IMR-90 (cell line): ENCODE measurements at regions not wholly inside any gene's neighbourhood (a gene's known extent, or its start where the extent isn't known, plus 50 kb on each side); places are given as distances from the start of the nearest gene placed in this dataset.
A peak's percentile ranks its signal among the peaks of the same experiment; 100 is the strongest.

ENCODE experiments used
- ATAC-seq: fragments of 200-7000 bp; cut with Tn5 transposase; 2 replicates; pipeline ENCODE4 v1.9.1; 2020; ENCODE audit warnings: low read depth, mild to moderate bottlenecking, moderate library complexity
- BruUV-seq: library from RNA; stranded (reverse); fragments of 400-500 nt; replicated peaks from 2 replicates; lab custom pipeline; 2021; lab: Mats Ljungman, UMichigan
- CTCF ChIA-PET: fragments of 300-600 bp; formaldehyde crosslinking; extraction: SDS; loops from one replicate; lab custom pipeline; 2021; ENCODE audit warnings: antibody characterized with exemption; lab: Yijun Ruan, JAX
- POLR2A ChIA-PET: fragments of 300-600 bp; sonication (Branson Sonifier 250); formaldehyde crosslinking; loops from one replicate; lab custom pipeline; 2022; ENCODE audit warnings: antibody characterized with exemption; ENCODE audit not compliant: unreplicated experiment; lab: Charles Lee
- DNase-seq: peaks from one replicate; pipeline ENCODE4 v3.0.0; 2013
- H2AFZ ChIP-seq: replicated peaks from 2 replicates; pipeline ENCODE3; 2013; ENCODE audit warnings: low read length, mild to moderate bottlenecking; ENCODE audit not compliant: poor library complexity
- H2AK5ac ChIP-seq: 2 replicates; pipeline ENCODE4 v1.6.1; 2013; ENCODE audit warnings: low read depth, low read length, inconsistent platforms
- H2AK9ac ChIP-seq: replicated peaks from 2 replicates; pipeline ENCODE3; 2013; ENCODE audit warnings: mild to moderate bottlenecking, low read depth, low read length, moderate library complexity; ENCODE audit not compliant: poor library complexity
- H2BK120ac ChIP-seq: 2 replicates; pipeline ENCODE4 v1.6.1; 2013; ENCODE audit warnings: low read depth, low read length, inconsistent platforms
- H2BK15ac ChIP-seq: 3 replicates; pipeline ENCODE4 v1.6.1; 2013; ENCODE audit warnings: low read depth, low read length, inconsistent platforms
- H2BK20ac ChIP-seq: 2 replicates; pipeline ENCODE4 v1.6.1; 2013; ENCODE audit warnings: low read depth, mild to moderate bottlenecking, inconsistent platforms, low read length, moderate library complexity
- H2BK5ac ChIP-seq: 2 replicates; pipeline ENCODE4 v1.6.1; 2013; ENCODE audit warnings: mild to moderate bottlenecking, low read depth, low read length, inconsistent platforms; ENCODE audit not compliant: poor library complexity, severe bottlenecking
- H3K14ac ChIP-seq: replicated peaks from 2 replicates; pipeline ENCODE4 v1.6.1; 2013; ENCODE audit warnings: low read depth, low read length, inconsistent platforms
- H3K18ac ChIP-seq: 2 replicates; pipeline ENCODE4 v1.6.1; 2013; ENCODE audit warnings: low read depth, low read length, control low read depth
- H3K23ac ChIP-seq: 2 replicates; pipeline ENCODE4 v1.6.1; 2013; ENCODE audit warnings: low read depth, low read length, inconsistent platforms
- H3K27ac ChIP-seq: 2 replicates; pipeline ENCODE4 v1.5.1; 2013; ENCODE audit warnings: mild to moderate bottlenecking, control low read depth, low read length; ENCODE audit not compliant: insufficient read depth
- H3K27me3 ChIP-seq: 2 replicates; pipeline ENCODE4 v1.6.1; 2013; ENCODE audit warnings: low read length; ENCODE audit not compliant: control insufficient read depth, insufficient read depth
- H3K36me3 ChIP-seq: 2 replicates; pipeline ENCODE4 v1.6.1; 2013; ENCODE audit warnings: low read length, mixed read lengths; ENCODE audit not compliant: control insufficient read depth, insufficient read depth
- H3K4ac ChIP-seq: 2 replicates; pipeline ENCODE4 v1.6.1; 2013; ENCODE audit warnings: low read depth, low read length, inconsistent platforms
- H3K4me1 ChIP-seq: 2 replicates; pipeline ENCODE4 v1.6.1; 2013; ENCODE audit warnings: low read length, mixed read lengths; ENCODE audit not compliant: control insufficient read depth, insufficient read depth
- H3K4me2 ChIP-seq: 2 replicates; pipeline ENCODE4 v1.6.1; 2013; ENCODE audit warnings: low read depth, mild to moderate bottlenecking, control low read depth, low read length, moderate library complexity
- H3K4me3 ChIP-seq: 2 replicates; pipeline ENCODE4 v1.5.1; 2013; ENCODE audit warnings: low read depth, mild to moderate bottlenecking, control low read depth, low read length, moderate library complexity; ENCODE audit not compliant: insufficient read depth
- H3K56ac ChIP-seq: 2 replicates; pipeline ENCODE4 v1.6.1; 2013; ENCODE audit warnings: low read length, inconsistent platforms; ENCODE audit not compliant: insufficient read depth; ENCODE audit errors: extremely low read depth
- H3K79me1 ChIP-seq, 2 experiments: 2 replicates each; pipeline ENCODE4 v1.6.1; 2013; ENCODE audit warnings: low read length in 2 of 2, inconsistent platforms in 1 of 2, low read depth in 1 of 2
- H3K9ac ChIP-seq: 2 replicates; pipeline ENCODE4 v1.6.1; 2013; ENCODE audit warnings: low read depth, low read length, control low read depth
- H3K9me1 ChIP-seq: 2 replicates; pipeline ENCODE4 v1.6.1; 2013; ENCODE audit warnings: low read length, inconsistent platforms; ENCODE audit not compliant: insufficient read depth
- H3K9me3 ChIP-seq: 2 replicates; pipeline ENCODE4 v1.6.1; 2013; ENCODE audit warnings: low read length; ENCODE audit not compliant: control insufficient read depth, insufficient read depth
- H4K20me1 ChIP-seq: 2 replicates; pipeline ENCODE4 v1.6.1; 2013; ENCODE audit warnings: low read length, inconsistent platforms; ENCODE audit not compliant: insufficient read depth
- H4K5ac ChIP-seq: 2 replicates; pipeline ENCODE4 v1.6.1; 2013; ENCODE audit warnings: mild to moderate bottlenecking, low read depth, low read length, control low read depth
- H4K8ac ChIP-seq, 2 experiments: 2 replicates each; pipeline ENCODE4 v1.6.1; 2013; ENCODE audit warnings: low read depth in 2 of 2, low read length in 2 of 2, control low read depth in 1 of 2, inconsistent platforms in 1 of 2
- H4K91ac ChIP-seq: 2 replicates; pipeline ENCODE4 v1.6.1; 2013; ENCODE audit warnings: low read depth, low read length, inconsistent platforms; ENCODE audit not compliant: insufficient read depth
- BHLHE40 ChIP-seq: fragments of 150-350 bp; IDR thresholded peaks from 2 replicates; pipeline ENCODE4 v1.6.1; 2016; ENCODE audit warnings: mild to moderate bottlenecking, low read depth, low read length
- CEBPB ChIP-seq: IDR thresholded peaks from 2 replicates; pipeline ENCODE4 v1.6.1; 2012; ENCODE audit warnings: low read depth, low read length, improper control_type of control experiment
- CHD1 ChIP-seq: IDR thresholded peaks from 2 replicates; pipeline ENCODE4 v1.6.1; 2012; ENCODE audit warnings: low read depth, low read length, improper control_type of control experiment
- FOS ChIP-seq: fragments of 150-350 bp; IDR thresholded peaks from 2 replicates; pipeline ENCODE4 v1.6.1; 2016; ENCODE audit warnings: low read depth, low read length
- MAFK ChIP-seq: IDR thresholded peaks from 2 replicates; pipeline ENCODE4 v1.6.1; 2012; ENCODE audit warnings: low read depth, low read length, improper control_type of control experiment
- MAZ ChIP-seq: IDR thresholded peaks from 2 replicates; pipeline ENCODE4 v1.6.1; 2012; ENCODE audit warnings: low read depth, mild to moderate bottlenecking, low read length, improper control_type of control experiment, moderate library complexity, borderline replicate concordance
- MXI1 ChIP-seq: IDR thresholded peaks from 2 replicates; pipeline ENCODE4 v1.6.1; 2012; ENCODE audit warnings: low read depth, mild to moderate bottlenecking, low read length, moderate library complexity, borderline replicate concordance
- NFE2L2 ChIP-seq: fragments of 150-350 bp; IDR thresholded peaks from 2 replicates; pipeline ENCODE4 v1.6.1; 2016; ENCODE audit warnings: low read depth, mild to moderate bottlenecking, low read length
- POLR2A ChIP-seq: IDR thresholded peaks from 2 replicates; pipeline ENCODE4 v1.6.1; 2012; ENCODE audit warnings: mild to moderate bottlenecking, low read depth, low read length
- RAD21 ChIP-seq: IDR thresholded peaks from 2 replicates; pipeline ENCODE4 v1.6.1; 2012; ENCODE audit warnings: low read length, improper control_type of control experiment
- RCOR1 ChIP-seq: IDR thresholded peaks from 2 replicates; pipeline ENCODE4 v1.6.1; 2012; ENCODE audit warnings: mild to moderate bottlenecking, low read length, improper control_type of control experiment; ENCODE audit not compliant: insufficient replicate concordance
- RFX5 ChIP-seq: IDR thresholded peaks from 2 replicates; pipeline ENCODE4 v1.8.0; 2012; ENCODE audit warnings: low read depth, mild to moderate bottlenecking, low read length, moderate library complexity
- SMC3 ChIP-seq: fragments of 150-350 bp; IDR thresholded peaks from 2 replicates; pipeline ENCODE4 v1.6.1; 2016; ENCODE audit warnings: low read depth, mild to moderate bottlenecking, antibody characterized with exemption, low read length, moderate library complexity
- WGBS, 2 experiments: methylation state at CpG; one replicate each; pipeline versions ENCODE4 v1.1.5 to v1.1.7; 2013; ENCODE audit warnings: missing lambda C conversion rate in 2 of 2; ENCODE audit not compliant: insufficient read length in 1 of 2; ENCODE audit errors: extremely low coverage in 2 of 2; 5-methylcytosine and 5-hydroxymethylcytosine counted together
- dilution Hi-C: fragments of 300-500 bp; cut with HindIII; formaldehyde crosslinking; loops from one replicate; pipeline ENCODE4 v1.14.3; 2018; ENCODE audit warnings: low sequenced_read_pairs; ENCODE audit not compliant: unreplicated experiment
- in situ Hi-C: fragments of 300-500 bp; cut with MboI; formaldehyde crosslinking; loops from 3 replicates; pipeline ENCODE4 v1.14.3; 2019; ENCODE audit warnings: low sequenced_read_pairs, inconsistent platforms, mixed read lengths
- intact Hi-C: fragments of 100-400 bp; cut with micrococcal nuclease; formaldehyde crosslinking; loops from 2 replicates; pipeline ENCODE4 v1.10.0; 2022
- TF ChIP-seq, protein P1 (sequence below): fragments of 150-350 bp; IDR thresholded peaks from 2 replicates; pipeline ENCODE4 v1.6.1; 2016; ENCODE audit warnings: low read depth, mild to moderate bottlenecking, low read length, moderate library complexity, borderline replicate concordance
- TF ChIP-seq, protein P2 (sequence below): conservative IDR thresholded peaks from 2 replicates; pipeline ENCODE4 v1.5.1; 2012; ENCODE audit warnings: mild to moderate bottlenecking, low read depth, low read length, improper control_type of control experiment
- TF ChIP-seq, protein P3 (sequence below): fragments of 150-350 bp; IDR thresholded peaks from 2 replicates; pipeline ENCODE4 v1.6.1; 2017; ENCODE audit warnings: mild to moderate bottlenecking, antibody characterized with exemption, low read length, low read depth

DNA sequence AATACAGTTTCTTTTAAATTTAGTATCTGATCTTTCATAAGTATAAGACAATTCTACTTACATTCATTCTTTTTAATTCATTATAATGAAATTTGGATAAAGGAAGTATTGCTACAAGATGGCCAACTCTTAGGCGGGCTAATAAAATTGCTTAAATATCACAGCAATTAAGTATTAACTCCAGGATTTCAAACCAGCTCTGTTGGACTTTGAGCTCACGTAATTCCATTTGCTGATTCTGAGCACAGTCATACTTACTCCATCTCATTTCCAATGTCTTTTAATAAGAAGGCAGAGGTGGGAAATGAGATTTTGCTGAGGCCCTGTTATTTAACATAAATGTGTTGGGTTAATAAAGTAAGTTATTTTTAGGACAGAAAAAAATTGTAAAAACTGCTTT lies 748.1 kb downstream of the KCNA4 start:
- no peaks in the 10 kb centered on the region for H3K79me1 ChIP-seq
- H3K4me2 ChIP-seq = no peak overlapping the region
- H2AK5ac ChIP-seq = no peak overlapping the region
- H4K8ac ChIP-seq = no peak overlapping the region
- no peak overlapping the region for H3K23ac ChIP-seq
- H3K9ac ChIP-seq = no peak overlapping the region
- H4K91ac ChIP-seq = no peak overlapping the region
- no CpG with 5 or more reads among the region's 2 CpGs for WGBS, 2 experiments
- in situ Hi-C loops (no loop called here), intact Hi-C loops (no loop called here), dilution Hi-C loops (no loop called here)
- DNase-seq (no peak), ATAC-seq (no peak)
- H4K5ac ChIP-seq = no peak overlapping the region; the same call in 1 of the 2 replicates
- no peak overlapping the region for H2AFZ ChIP-seq
- H3K36me3 ChIP-seq = no peaks in the 10 kb centered on the region
- ChIA-PET POLR2A (no interaction called here), CTCF (no interaction called here)
- no peaks in the 10 kb centered on the region for H3K9me3 ChIP-seq
- H2BK120ac ChIP-seq = no peak overlapping the region
- H3K4me1 ChIP-seq = peaks cover 6% of the 10 kb centered on the region; the same call in 1 of the 2 replicates
- H3K18ac ChIP-seq = peak overlapping the region; percentile 88; the same call in 1 of the 2 replicates
- no peaks in the 10 kb centered on the region for H3K27me3 ChIP-seq
- peak overlapping the region; percentile 48; the same call in 1 of the 2 replicates for H3K14ac ChIP-seq
- no peaks in the 10 kb centered on the region for H4K20me1 ChIP-seq
- no TSS peak for BruUV-seq
- H2AK9ac ChIP-seq = no peak overlapping the region
- H3K27ac ChIP-seq = no peak overlapping the region
- TF ChIP-seq MAZ = no peak
- no peak for TF ChIP-seq MXI1
- TF ChIP-seq SMC3 = no peak
- no peak for TF ChIP-seq RAD21
- TF ChIP-seq NFE2L2 = no peak
- TF ChIP-seq RFX5 = no peak
- no peak for TF ChIP-seq CEBPB
- no peak for TF ChIP-seq RCOR1
- TF ChIP-seq, protein P1, sequence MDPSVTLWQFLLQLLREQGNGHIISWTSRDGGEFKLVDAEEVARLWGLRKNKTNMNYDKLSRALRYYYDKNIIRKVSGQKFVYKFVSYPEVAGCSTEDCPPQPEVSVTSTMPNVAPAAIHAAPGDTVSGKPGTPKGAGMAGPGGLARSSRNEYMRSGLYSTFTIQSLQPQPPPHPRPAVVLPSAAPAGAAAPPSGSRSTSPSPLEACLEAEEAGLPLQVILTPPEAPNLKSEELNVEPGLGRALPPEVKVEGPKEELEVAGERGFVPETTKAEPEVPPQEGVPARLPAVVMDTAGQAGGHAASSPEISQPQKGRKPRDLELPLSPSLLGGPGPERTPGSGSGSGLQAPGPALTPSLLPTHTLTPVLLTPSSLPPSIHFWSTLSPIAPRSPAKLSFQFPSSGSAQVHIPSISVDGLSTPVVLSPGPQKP = no peak
- TF ChIP-seq, protein P2, sequence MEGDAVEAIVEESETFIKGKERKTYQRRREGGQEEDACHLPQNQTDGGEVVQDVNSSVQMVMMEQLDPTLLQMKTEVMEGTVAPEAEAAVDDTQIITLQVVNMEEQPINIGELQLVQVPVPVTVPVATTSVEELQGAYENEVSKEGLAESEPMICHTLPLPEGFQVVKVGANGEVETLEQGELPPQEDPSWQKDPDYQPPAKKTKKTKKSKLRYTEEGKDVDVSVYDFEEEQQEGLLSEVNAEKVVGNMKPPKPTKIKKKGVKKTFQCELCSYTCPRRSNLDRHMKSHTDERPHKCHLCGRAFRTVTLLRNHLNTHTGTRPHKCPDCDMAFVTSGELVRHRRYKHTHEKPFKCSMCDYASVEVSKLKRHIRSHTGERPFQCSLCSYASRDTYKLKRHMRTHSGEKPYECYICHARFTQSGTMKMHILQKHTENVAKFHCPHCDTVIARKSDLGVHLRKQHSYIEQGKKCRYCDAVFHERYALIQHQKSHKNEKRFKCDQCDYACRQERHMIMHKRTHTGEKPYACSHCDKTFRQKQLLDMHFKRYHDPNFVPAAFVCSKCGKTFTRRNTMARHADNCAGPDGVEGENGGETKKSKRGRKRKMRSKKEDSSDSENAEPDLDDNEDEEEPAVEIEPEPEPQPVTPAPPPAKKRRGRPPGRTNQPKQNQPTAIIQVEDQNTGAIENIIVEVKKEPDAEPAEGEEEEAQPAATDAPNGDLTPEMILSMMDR = no peak
- TF ChIP-seq CHD1 = no peak
- no peak for TF ChIP-seq POLR2A
- TF ChIP-seq, protein P3, sequence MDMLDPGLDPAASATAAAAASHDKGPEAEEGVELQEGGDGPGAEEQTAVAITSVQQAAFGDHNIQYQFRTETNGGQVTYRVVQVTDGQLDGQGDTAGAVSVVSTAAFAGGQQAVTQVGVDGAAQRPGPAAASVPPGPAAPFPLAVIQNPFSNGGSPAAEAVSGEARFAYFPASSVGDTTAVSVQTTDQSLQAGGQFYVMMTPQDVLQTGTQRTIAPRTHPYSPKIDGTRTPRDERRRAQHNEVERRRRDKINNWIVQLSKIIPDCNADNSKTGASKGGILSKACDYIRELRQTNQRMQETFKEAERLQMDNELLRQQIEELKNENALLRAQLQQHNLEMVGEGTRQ = no peak
- TF ChIP-seq MAFK = no peak
- TF ChIP-seq BHLHE40 = no peak
- no peak for TF ChIP-seq FOS
- no peaks in the 10 kb centered on the region for H3K9me1 ChIP-seq
- no peak overlapping the region for H2BK20ac ChIP-seq
- H3K4ac ChIP-seq = no peak overlapping the region; the same call in 1 of the 2 replicates
- no peak overlapping the region for H3K4me3 ChIP-seq
- H2BK5ac ChIP-seq = no peak overlapping the region
- no peak overlapping the region for H3K56ac ChIP-seq
- H2BK15ac ChIP-seq = peak overlapping the region; percentile 20; the same call in 1 of the 3 replicates
